ENCODE measurements at regions not wholly inside any gene's neighbourhood (a gene's known extent, or its start where the extent isn't known, plus 50 kb on each side); places are given as distances from the start of the nearest gene placed in this dataset.

DNA sequence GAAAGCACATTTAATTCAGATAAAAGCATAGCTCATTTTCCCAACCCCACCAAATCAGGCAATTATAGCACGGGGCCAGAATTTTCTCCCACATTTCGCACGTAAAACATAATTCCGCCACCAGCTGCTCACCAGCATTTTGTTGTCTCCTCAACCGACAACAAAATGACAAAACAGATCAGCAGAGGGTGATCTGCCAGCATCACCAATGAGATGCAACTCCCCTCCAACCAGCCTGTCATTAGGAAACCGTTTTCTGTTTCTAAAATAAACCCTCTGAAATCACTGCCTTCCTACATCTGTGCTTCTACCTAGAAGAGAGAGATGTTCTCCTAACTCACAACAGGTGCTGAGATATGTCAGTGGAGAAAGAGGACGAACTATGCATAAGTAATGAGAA lies 654.8 kb upstream of the CPEB2 start:
- TF ChIP-seq, protein P1, sequence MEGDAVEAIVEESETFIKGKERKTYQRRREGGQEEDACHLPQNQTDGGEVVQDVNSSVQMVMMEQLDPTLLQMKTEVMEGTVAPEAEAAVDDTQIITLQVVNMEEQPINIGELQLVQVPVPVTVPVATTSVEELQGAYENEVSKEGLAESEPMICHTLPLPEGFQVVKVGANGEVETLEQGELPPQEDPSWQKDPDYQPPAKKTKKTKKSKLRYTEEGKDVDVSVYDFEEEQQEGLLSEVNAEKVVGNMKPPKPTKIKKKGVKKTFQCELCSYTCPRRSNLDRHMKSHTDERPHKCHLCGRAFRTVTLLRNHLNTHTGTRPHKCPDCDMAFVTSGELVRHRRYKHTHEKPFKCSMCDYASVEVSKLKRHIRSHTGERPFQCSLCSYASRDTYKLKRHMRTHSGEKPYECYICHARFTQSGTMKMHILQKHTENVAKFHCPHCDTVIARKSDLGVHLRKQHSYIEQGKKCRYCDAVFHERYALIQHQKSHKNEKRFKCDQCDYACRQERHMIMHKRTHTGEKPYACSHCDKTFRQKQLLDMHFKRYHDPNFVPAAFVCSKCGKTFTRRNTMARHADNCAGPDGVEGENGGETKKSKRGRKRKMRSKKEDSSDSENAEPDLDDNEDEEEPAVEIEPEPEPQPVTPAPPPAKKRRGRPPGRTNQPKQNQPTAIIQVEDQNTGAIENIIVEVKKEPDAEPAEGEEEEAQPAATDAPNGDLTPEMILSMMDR (IDR thresholded peaks at IDR 0.05 in 4 of 5, conservative IDR thresholded peaks at IDR 0.05 in 1 of 5) = no peak
- TF ChIP-seq POLR2A (IDR thresholded peaks at IDR 0.05) = no peak

Measured in gastrocnemius medialis (tissue), 4 donors.